GM12872 (cell line): ENCODE measurements at regions not wholly inside any gene's neighbourhood (a gene's known extent, or its start where the extent isn't known, plus 50 kb on each side); places are given as distances from the start of the nearest gene placed in this dataset.

Source experiments
- TF ChIP-seq, protein P1 (sequence below): IDR thresholded peaks from 3 replicates; pipeline ENCODE4 v1.5.1; 2011; ENCODE audit warnings: low read depth, mild to moderate bottlenecking, low read length, moderate library complexity; ENCODE audit not compliant: insufficient read depth

GRCh38 chr20:11043001-11043400 lies 369.2 kb upstream of the JAG1 start:
- TF ChIP-seq, protein P1, sequence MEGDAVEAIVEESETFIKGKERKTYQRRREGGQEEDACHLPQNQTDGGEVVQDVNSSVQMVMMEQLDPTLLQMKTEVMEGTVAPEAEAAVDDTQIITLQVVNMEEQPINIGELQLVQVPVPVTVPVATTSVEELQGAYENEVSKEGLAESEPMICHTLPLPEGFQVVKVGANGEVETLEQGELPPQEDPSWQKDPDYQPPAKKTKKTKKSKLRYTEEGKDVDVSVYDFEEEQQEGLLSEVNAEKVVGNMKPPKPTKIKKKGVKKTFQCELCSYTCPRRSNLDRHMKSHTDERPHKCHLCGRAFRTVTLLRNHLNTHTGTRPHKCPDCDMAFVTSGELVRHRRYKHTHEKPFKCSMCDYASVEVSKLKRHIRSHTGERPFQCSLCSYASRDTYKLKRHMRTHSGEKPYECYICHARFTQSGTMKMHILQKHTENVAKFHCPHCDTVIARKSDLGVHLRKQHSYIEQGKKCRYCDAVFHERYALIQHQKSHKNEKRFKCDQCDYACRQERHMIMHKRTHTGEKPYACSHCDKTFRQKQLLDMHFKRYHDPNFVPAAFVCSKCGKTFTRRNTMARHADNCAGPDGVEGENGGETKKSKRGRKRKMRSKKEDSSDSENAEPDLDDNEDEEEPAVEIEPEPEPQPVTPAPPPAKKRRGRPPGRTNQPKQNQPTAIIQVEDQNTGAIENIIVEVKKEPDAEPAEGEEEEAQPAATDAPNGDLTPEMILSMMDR: no peak

- TF ChIP-seq, protein P1: no peak
Measured at GRCh38 chr20:11044561-11044960, 370.8 kb upstream of the JAG1 start.

DNA sequence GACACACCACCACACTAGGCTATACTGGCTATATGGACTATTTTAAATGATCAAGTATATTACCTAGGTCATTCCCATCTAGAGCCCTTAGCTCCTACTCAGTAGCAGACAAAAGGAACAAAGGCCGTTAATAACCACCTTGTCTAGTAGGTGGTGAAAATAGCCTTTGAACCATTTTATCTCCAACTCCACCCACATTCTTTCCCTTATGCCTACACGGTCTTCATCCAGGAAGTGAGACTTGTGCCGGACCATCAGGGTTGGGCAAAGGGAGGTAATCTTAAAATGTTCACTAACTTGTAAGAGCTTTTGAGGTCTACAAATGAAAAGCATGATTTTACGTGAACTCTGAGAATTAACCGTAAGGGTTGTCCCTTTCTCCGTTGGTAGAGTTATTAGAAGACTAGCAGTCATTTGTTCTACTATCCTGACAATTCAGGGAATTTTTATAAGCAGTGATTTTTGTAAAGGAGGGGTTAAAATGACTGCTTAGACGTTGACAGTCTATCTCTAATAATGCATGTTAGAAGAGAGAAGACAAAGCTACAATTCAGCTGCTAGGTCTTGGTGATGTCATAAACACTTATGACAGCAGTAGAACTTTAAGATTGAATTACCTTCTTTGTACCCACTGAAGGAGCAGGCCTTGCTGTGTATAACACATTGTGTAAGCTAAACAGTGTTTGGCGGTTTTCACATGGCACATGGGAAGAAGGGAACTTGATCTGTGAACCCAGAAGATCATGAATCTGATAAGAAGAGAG lies 371.8 kb upstream of the JAG1 start:
- TF ChIP-seq, protein P1: no peak

GRCh38 chr20:11047559-11047958 lies 373.8 kb upstream of the JAG1 start:
- TF ChIP-seq, protein P1: no peak

DNA sequence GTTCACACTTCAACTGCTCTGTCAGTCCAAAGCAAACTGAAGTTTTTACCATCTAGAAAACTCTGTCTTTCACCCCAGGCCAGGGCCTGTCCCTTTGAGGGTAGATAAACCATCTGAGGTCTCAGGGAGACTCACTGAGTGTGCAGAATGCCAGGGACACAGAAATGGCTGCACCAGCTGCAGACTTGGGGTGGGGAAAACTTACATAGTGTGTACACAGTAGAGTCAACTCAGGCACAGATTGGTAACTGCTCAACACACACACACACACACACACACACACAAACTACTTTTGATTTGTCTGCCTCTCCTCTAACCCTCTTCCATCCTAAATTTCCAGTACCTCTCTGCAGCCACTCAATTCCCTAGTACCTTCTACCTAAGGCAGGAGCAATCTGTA lies 374.9 kb upstream of the JAG1 start:
- TF ChIP-seq, protein P1: no peak

DNA sequence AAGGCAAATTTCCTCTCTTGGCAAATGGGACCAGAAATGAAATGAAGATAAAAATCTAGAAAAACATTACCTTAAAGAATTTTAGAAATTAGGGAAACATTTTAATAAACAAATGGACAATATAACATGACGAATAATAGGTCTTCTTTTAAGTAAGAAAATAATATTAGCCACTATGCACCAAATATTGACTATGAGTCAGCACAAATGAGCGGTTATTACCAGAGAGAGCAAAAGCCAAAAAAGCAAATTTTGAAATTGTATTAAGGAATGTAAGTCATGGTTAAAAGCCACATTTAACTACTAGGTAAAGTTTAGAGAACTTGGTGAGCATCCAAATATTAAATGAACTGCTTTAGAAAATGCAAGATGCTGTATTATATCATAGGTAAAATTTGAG lies 376.6 kb upstream of the JAG1 start:
- TF ChIP-seq, protein P1: no peak

GRCh38 chr20:11051136-11051535 lies 377.3 kb upstream of the JAG1 start:
- TF ChIP-seq, protein P1: no peak
